HCT116 (cell line): ENCODE measurements at regions not wholly inside any gene's neighbourhood (a gene's known extent, or its start where the extent isn't known, plus 50 kb on each side); places are given as distances from the start of the nearest gene placed in this dataset.

ENCODE experiments used
- CEBPB ChIP-seq: IDR thresholded peaks from 2 replicates; pipeline ENCODE4 v1.6.1; 2012; ENCODE audit warnings: low read depth
- EGR1 ChIP-seq: IDR thresholded peaks from 2 replicates; pipeline ENCODE4 v1.6.1; 2012; ENCODE audit warnings: low read depth
- ELF1 ChIP-seq: IDR thresholded peaks from 2 replicates; pipeline ENCODE4 v1.6.1; 2012; ENCODE audit warnings: low read depth, borderline replicate concordance
- EZH2phosphoT487 ChIP-seq: fragments of 200-600 bp; IDR thresholded peaks from 2 replicates; pipeline ENCODE4 v1.6.1; 2018; ENCODE audit warnings: antibody characterized with exemption, borderline replicate concordance
- JUND ChIP-seq: IDR thresholded peaks from 2 replicates; pipeline ENCODE4 v1.6.1; 2012
- POLR2A ChIP-seq: IDR thresholded peaks from 2 replicates; pipeline ENCODE4 v1.7.0; 2011; ENCODE audit warnings: borderline replicate concordance; ENCODE audit not compliant: insufficient read depth, insufficient read length; ENCODE audit errors: extremely low read depth
- POLR2AphosphoS5 ChIP-seq: IDR thresholded peaks from 2 replicates; pipeline ENCODE4 v1.6.1; 2011; ENCODE audit warnings: mild to moderate bottlenecking, low read depth, low read length, moderate library complexity
- RAD21 ChIP-seq: IDR thresholded peaks from 2 replicates; pipeline ENCODE4 v1.6.1; 2012; ENCODE audit warnings: low read depth, mild to moderate bottlenecking
- TF ChIP-seq, protein P1 (sequence below): IDR thresholded peaks from 2 replicates; pipeline ENCODE4 v1.6.1; 2012
- TF ChIP-seq, protein P2 (sequence below), 3 experiments: fragments of 200-600 bp in 1 of 3; sonication (generic) in 1 of 3; IDR thresholded peaks in 2 of 3; conservative IDR thresholded peaks in 1 of 3; 2 replicates each; pipeline ENCODE4 v1.5.1; 2012 to 2017; ENCODE audit warnings: low read depth in 2 of 3, low read length in 2 of 3, antibody characterized with exemption in 1 of 3, borderline replicate concordance in 1 of 3, control low read depth in 1 of 3, mild to moderate bottlenecking in 1 of 3, mixed read lengths in 1 of 3, mixed run types in 1 of 3, moderate library complexity in 1 of 3; ENCODE audit not compliant: insufficient read depth in 1 of 3
- TF ChIP-seq, protein P3 (sequence below): IDR thresholded peaks from 2 replicates; pipeline ENCODE4 v1.6.1; 2011; ENCODE audit warnings: mild to moderate bottlenecking, low read length, moderate library complexity; ENCODE audit not compliant: insufficient replicate concordance; ENCODE audit errors: extremely low read depth
- TF ChIP-seq, protein P4 (sequence below): IDR thresholded peaks from 2 replicates; pipeline ENCODE4 v1.6.1; 2012; ENCODE audit warnings: low read depth

DNA sequence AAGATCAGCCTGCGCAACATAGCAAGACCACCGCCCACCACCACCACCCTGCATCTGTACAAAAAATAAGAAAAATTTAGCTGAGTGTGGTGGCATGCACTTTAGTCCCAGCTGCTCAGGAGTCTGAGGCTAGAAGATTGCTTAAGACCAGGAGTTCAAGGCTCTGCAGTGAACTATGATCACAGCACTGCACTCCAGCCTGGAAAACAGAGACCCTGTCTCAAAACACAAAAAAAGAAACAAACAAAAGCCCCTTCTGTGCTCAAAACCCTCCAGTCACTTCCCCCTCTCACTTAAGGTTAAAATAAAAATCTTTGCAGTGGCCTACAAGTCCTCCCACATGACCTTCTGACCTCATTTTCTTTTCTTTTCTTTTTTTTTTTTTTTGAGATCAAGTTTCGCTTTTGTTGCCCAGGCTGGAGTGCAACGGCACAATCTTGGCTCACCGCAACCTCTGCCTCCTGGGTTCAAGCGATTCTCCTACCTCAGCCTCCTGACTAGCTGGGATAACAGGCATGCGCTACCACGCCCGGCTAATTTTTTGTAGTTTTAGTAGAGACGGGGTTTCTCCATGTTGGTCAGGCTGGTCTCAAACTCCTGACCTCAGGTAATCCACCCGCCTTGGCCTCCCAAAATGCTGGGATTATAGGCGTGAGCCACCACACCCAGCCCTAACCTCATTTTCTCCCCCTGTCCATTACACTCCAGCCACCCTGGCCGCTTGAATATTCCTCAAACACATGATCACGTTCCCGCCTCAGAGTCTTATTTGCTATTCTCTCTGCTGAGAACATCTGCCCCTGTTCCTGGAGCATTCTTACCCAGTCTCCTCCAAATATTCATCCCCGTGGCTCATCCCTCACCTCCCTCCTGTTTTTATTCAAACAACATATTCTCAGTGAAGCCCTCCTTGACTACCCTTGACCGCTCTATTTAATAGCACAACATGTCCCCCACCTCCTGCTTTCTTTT is 126.6 kb upstream of the MED13 start:
- TF ChIP-seq, protein P1, sequence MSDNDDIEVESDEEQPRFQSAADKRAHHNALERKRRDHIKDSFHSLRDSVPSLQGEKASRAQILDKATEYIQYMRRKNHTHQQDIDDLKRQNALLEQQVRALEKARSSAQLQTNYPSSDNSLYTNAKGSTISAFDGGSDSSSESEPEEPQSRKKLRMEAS = no peak
- TF ChIP-seq POLR2AphosphoS5 (no peak), CEBPB (no peak), POLR2A (no peak), ELF1 (no peak), RAD21 (no peak), JUND (no peak), EZH2phosphoT487 (no peak), EGR1 (no peak)
- TF ChIP-seq, protein P2, sequence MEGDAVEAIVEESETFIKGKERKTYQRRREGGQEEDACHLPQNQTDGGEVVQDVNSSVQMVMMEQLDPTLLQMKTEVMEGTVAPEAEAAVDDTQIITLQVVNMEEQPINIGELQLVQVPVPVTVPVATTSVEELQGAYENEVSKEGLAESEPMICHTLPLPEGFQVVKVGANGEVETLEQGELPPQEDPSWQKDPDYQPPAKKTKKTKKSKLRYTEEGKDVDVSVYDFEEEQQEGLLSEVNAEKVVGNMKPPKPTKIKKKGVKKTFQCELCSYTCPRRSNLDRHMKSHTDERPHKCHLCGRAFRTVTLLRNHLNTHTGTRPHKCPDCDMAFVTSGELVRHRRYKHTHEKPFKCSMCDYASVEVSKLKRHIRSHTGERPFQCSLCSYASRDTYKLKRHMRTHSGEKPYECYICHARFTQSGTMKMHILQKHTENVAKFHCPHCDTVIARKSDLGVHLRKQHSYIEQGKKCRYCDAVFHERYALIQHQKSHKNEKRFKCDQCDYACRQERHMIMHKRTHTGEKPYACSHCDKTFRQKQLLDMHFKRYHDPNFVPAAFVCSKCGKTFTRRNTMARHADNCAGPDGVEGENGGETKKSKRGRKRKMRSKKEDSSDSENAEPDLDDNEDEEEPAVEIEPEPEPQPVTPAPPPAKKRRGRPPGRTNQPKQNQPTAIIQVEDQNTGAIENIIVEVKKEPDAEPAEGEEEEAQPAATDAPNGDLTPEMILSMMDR (IDR thresholded peaks at IDR 0.05 in 2 of 3, conservative IDR thresholded peaks at IDR 0.05 in 1 of 3; ENCODE audit: borderline replicate concordance in 1 of 3, insufficient read depth in 1 of 3, low read depth in 2 of 3, low read length in 2 of 3) = no peak
- TF ChIP-seq, protein P3, sequence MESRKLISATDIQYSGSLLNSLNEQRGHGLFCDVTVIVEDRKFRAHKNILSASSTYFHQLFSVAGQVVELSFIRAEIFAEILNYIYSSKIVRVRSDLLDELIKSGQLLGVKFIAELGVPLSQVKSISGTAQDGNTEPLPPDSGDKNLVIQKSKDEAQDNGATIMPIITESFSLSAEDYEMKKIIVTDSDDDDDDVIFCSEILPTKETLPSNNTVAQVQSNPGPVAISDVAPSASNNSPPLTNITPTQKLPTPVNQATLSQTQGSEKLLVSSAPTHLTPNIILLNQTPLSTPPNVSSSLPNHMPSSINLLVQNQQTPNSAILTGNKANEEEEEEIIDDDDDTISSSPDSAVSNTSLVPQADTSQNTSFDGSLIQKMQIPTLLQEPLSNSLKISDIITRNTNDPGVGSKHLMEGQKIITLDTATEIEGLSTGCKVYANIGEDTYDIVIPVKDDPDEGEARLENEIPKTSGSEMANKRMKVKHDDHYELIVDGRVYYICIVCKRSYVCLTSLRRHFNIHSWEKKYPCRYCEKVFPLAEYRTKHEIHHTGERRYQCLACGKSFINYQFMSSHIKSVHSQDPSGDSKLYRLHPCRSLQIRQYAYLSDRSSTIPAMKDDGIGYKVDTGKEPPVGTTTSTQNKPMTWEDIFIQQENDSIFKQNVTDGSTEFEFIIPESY = no peak
- TF ChIP-seq, protein P4, sequence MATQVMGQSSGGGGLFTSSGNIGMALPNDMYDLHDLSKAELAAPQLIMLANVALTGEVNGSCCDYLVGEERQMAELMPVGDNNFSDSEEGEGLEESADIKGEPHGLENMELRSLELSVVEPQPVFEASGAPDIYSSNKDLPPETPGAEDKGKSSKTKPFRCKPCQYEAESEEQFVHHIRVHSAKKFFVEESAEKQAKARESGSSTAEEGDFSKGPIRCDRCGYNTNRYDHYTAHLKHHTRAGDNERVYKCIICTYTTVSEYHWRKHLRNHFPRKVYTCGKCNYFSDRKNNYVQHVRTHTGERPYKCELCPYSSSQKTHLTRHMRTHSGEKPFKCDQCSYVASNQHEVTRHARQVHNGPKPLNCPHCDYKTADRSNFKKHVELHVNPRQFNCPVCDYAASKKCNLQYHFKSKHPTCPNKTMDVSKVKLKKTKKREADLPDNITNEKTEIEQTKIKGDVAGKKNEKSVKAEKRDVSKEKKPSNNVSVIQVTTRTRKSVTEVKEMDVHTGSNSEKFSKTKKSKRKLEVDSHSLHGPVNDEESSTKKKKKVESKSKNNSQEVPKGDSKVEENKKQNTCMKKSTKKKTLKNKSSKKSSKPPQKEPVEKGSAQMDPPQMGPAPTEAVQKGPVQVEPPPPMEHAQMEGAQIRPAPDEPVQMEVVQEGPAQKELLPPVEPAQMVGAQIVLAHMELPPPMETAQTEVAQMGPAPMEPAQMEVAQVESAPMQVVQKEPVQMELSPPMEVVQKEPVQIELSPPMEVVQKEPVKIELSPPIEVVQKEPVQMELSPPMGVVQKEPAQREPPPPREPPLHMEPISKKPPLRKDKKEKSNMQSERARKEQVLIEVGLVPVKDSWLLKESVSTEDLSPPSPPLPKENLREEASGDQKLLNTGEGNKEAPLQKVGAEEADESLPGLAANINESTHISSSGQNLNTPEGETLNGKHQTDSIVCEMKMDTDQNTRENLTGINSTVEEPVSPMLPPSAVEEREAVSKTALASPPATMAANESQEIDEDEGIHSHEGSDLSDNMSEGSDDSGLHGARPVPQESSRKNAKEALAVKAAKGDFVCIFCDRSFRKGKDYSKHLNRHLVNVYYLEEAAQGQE = no peak
